ENCODE measurements at regions not wholly inside any gene's neighbourhood (a gene's known extent, or its start where the extent isn't known, plus 50 kb on each side); places are given as distances from the start of the nearest gene placed in this dataset.

DNA sequence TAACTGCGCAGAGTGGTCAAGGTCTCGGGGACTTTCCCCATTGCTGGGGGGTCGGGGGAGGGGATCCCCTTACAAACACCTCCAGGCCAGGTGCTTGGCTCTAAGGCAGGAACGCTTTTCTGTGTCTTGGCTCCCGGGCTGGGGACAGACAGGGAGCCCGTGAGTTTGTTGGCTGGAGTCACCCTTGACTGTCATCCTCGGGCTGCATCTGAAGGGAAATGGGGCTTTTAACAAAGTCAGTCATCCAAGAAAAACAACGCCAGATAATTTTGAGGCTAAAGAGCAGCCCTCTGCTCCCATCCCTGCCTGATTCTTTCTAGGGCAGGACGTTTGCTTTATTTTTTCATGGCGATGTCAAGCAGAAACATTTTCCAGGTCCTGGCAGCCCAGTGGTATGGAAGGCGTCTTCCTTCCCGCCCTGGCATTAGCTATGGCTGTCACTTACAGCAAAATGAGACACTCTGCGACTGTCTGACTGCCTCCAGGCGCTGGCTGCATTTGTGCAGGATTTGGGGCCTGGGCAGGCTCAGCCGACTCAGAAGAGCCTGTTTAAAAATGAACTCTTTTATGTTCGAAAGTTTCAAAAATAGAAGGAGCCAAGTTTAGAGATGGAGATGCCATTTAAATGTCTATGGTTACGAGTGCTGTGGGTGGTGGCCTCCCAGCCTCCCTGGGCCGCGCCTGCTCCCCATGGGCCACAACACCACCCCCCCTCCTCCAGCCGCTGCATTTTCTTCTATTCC, 54.7 kb upstream of the TNS3 start:
- TF ChIP-seq, protein P1, sequence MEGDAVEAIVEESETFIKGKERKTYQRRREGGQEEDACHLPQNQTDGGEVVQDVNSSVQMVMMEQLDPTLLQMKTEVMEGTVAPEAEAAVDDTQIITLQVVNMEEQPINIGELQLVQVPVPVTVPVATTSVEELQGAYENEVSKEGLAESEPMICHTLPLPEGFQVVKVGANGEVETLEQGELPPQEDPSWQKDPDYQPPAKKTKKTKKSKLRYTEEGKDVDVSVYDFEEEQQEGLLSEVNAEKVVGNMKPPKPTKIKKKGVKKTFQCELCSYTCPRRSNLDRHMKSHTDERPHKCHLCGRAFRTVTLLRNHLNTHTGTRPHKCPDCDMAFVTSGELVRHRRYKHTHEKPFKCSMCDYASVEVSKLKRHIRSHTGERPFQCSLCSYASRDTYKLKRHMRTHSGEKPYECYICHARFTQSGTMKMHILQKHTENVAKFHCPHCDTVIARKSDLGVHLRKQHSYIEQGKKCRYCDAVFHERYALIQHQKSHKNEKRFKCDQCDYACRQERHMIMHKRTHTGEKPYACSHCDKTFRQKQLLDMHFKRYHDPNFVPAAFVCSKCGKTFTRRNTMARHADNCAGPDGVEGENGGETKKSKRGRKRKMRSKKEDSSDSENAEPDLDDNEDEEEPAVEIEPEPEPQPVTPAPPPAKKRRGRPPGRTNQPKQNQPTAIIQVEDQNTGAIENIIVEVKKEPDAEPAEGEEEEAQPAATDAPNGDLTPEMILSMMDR (IDR thresholded peaks at IDR 0.05; ENCODE audit: low read depth, low read length) = no peak
- no peak for TF ChIP-seq EZH2phosphoT487 (IDR thresholded peaks at IDR 0.05; ENCODE audit: low read depth)
